Lower lobe of right lung (tissue), 2 donors: ENCODE measurements at regions not wholly inside any gene's neighbourhood (a gene's known extent, or its start where the extent isn't known, plus 50 kb on each side); places are given as distances from the start of the nearest gene placed in this dataset.
A peak's percentile ranks its signal among the peaks of the same experiment; 100 is the strongest.

ENCODE experiments used
- ATAC-seq, 2 donors: fragments of 200-7000 bp; cut with Tn5 transposase; one replicate each; pipeline ENCODE4 v1.9.1; 2020 to 2022; ENCODE audit warnings: mild to moderate bottlenecking in 2 of 2, moderate library complexity in 2 of 2
- DNase-seq: peaks from one replicate; pipeline ENCODE4 v3.0.0-alpha.2; 2020
- H3K27ac ChIP-seq: fragments of 200-600 bp; one replicate; pipeline ENCODE4 v1.8.0; 2022
- H3K27me3 ChIP-seq: fragments of 200-600 bp; one replicate; pipeline ENCODE4 v1.8.0; 2022; ENCODE audit warnings: low read depth
- H3K36me3 ChIP-seq: fragments of 200-600 bp; one replicate; pipeline ENCODE4 v1.8.0; 2022; ENCODE audit warnings: mild to moderate bottlenecking
- H3K4me1 ChIP-seq: fragments of 200-600 bp; one replicate; pipeline ENCODE4 v1.8.0; 2022
- H3K4me3 ChIP-seq: fragments of 200-600 bp; one replicate; pipeline ENCODE4 v1.8.0; 2022; ENCODE audit warnings: mild to moderate bottlenecking
- H3K9me3 ChIP-seq: fragments of 200-600 bp; one replicate; pipeline ENCODE4 v1.8.0; 2022
- CTCF ChIP-seq: fragments of 200-600 bp; IDR thresholded peaks from one replicate; pipeline ENCODE4 v1.8.0; 2022; ENCODE audit warnings: antibody characterized with exemption, mild to moderate bottlenecking
- intact Hi-C: fragments of 100-400 bp; cut with DNase I; formaldehyde crosslinking; loops from one replicate; pipeline ENCODE4 v1.11.0; 2022
- donor health status: DM: no; HTN: yes; CAD: no; lungs with severe emphysema.

GRCh38 chr1:10906866-10907519 lies 105.5 kb upstream of the TARDBP start:
- DNase-seq (no peak), ATAC-seq (no peak)
- no peaks in the 10 kb centered on the region for H3K27me3 ChIP-seq
- no peak for TF ChIP-seq CTCF
- no peaks in the 10 kb centered on the region for H3K9me3 ChIP-seq
- H3K4me3 ChIP-seq: no peak overlapping the region
- no peak overlapping the region for H3K27ac ChIP-seq
- H3K36me3 ChIP-seq: no peaks in the 10 kb centered on the region
- intact Hi-C loops: no loop called here
- H3K4me1 ChIP-seq: peaks cover 19% of the 10 kb centered on the region

GRCh38 chr1:10908266-10908665 lies 104.2 kb upstream of the TARDBP start:
- no peaks in the 10 kb centered on the region for H3K36me3 ChIP-seq
- no peak overlapping the region for H3K27ac ChIP-seq
- H3K4me3 ChIP-seq: no peak overlapping the region
- no peak for ATAC-seq
- DNase-seq: no peak
- intact Hi-C loops: no loop called here
- H3K4me1 ChIP-seq: peaks cover 19% of the 10 kb centered on the region
- no peak for TF ChIP-seq CTCF
- no peaks in the 10 kb centered on the region for H3K27me3 ChIP-seq
- H3K9me3 ChIP-seq: no peaks in the 10 kb centered on the region

- Histone ChIP-seq H3K36me3 (no peaks in the 10 kb centered on the region), H3K27me3 (no peaks in the 10 kb centered on the region), H3K4me3 (no peak overlapping the region), H3K9me3 (no peaks in the 10 kb centered on the region), H3K4me1 (peaks cover 6% of the 10 kb centered on the region), H3K27ac (no peak overlapping the region)
- intact Hi-C loops: no loop called here
- peak; percentile 86 for DNase-seq
- peak; percentile 82 to 85 for ATAC-seq
- peak; percentile 66 for TF ChIP-seq CTCF
These were observed 102.5 kb upstream of the TARDBP start for GRCh38 chr1:10909697-10910680.

- Histone ChIP-seq H3K27ac (no peak overlapping the region), H3K27me3 (no peaks in the 10 kb centered on the region), H3K9me3 (no peaks in the 10 kb centered on the region), H3K36me3 (no peaks in the 10 kb centered on the region), H3K4me1 (no peaks in the 10 kb centered on the region), H3K4me3 (no peak overlapping the region)
- no peak for TF ChIP-seq CTCF
- DNase-seq: no peak
- intact Hi-C loops: no loop called here
- peak in 1 of 2 donors; percentile 23 for ATAC-seq
These were observed 101.6 kb upstream of the TARDBP start for GRCh38 chr1:10910681-10911489.

- no peaks in the 10 kb centered on the region for H3K36me3 ChIP-seq
- no peak overlapping the region for H3K4me3 ChIP-seq
- H3K27me3 ChIP-seq: no peaks in the 10 kb centered on the region
- H3K9me3 ChIP-seq: no peaks in the 10 kb centered on the region
- H3K27ac ChIP-seq: no peak overlapping the region
- H3K4me1 ChIP-seq: no peaks in the 10 kb centered on the region
- DNase-seq: peak; percentile 19
- ATAC-seq: no peak
- intact Hi-C loops: no loop called here
- no peak for TF ChIP-seq CTCF
These were observed 100.8 kb upstream of the TARDBP start for GRCh38 chr1:10911490-10912166.
